H1 (cell line): ENCODE measurements at regions not wholly inside any gene's neighbourhood (a gene's known extent, or its start where the extent isn't known, plus 50 kb on each side); places are given as distances from the start of the nearest gene placed in this dataset.

Experiments
- CTCF ChIA-PET: fragments of 300-600 bp; sonication (Branson Sonifier 250); formaldehyde crosslinking; loops from one replicate; lab custom pipeline; 2021; ENCODE audit not compliant: partially characterized antibody; lab: Charles Lee
- POLR2A ChIA-PET: fragments of 300-600 bp; sonication (Branson Sonifier 250); formaldehyde crosslinking; loops from one replicate; lab custom pipeline; 2021; ENCODE audit warnings: inconsistent platforms; ENCODE audit not compliant: partially characterized antibody; lab: Charles Lee
- DNase-seq, 2 experiments: peaks; one replicate each; pipeline versions ENCODE4 v3.0.0 to v3.0.0-alpha.2; 2010 to 2022; ENCODE audit warnings: low spot score in 2 of 2, low read depth in 1 of 2, mixed read lengths in 1 of 2
- FAIRE-seq: peaks from 2 replicates; lab custom pipeline; 2011; peaks lifted over from hg19 to GRCh38; lab: Jason Lieb, UNC
- H2AFZ ChIP-seq: 2 replicates; pipeline ENCODE4 v1.8.1; 2012; ENCODE audit warnings: low read length, inconsistent platforms
- H2AK5ac ChIP-seq: 2 replicates; pipeline ENCODE4 v1.6.1; 2013; ENCODE audit warnings: low read depth, low read length
- H2BK120ac ChIP-seq: replicated peaks from 2 replicates; pipeline ENCODE3; 2013; ENCODE audit warnings: low read depth, low read length, inconsistent platforms
- H2BK12ac ChIP-seq: 2 replicates; pipeline ENCODE4 v1.6.1; 2013; ENCODE audit warnings: low read depth, low read length
- H2BK15ac ChIP-seq: 2 replicates; pipeline ENCODE4 v1.6.1; 2013; ENCODE audit warnings: low read length
- H2BK20ac ChIP-seq: 2 replicates; pipeline ENCODE4 v1.6.1; 2013; ENCODE audit warnings: low read length
- H2BK5ac ChIP-seq: 2 replicates; pipeline ENCODE4 v1.6.1; 2013; ENCODE audit warnings: low read depth, low read length
- H3K14ac ChIP-seq: 2 replicates; pipeline ENCODE4 v1.6.1; 2013; ENCODE audit warnings: inconsistent platforms; ENCODE audit not compliant: insufficient read length
- H3K18ac ChIP-seq: 2 replicates; pipeline ENCODE4 v1.6.1; 2013; ENCODE audit warnings: low read length; ENCODE audit errors: extremely low read depth
- H3K23ac ChIP-seq: 2 replicates; pipeline ENCODE4 v1.6.1; 2013; ENCODE audit warnings: inconsistent platforms; ENCODE audit not compliant: insufficient read length
- H3K23me2 ChIP-seq: 2 replicates; pipeline ENCODE4 v1.6.1; 2013; ENCODE audit warnings: low read depth, low read length
- H3K27ac ChIP-seq: 2 replicates; pipeline ENCODE4 v1.6.1; 2011; ENCODE audit warnings: low read depth, low read length, inconsistent platforms
- H3K27me3 ChIP-seq, 4 experiments: replicated peaks in 1 of 4; 1 replicate in 1 of 4; 2 replicates in 3 of 4; pipeline versions ENCODE4 v1.6.1 to v1.8.1; 2011 to 2013; ENCODE audit warnings: low read length in 3 of 4, mild to moderate bottlenecking in 3 of 4, inconsistent platforms in 2 of 4, mixed read lengths in 2 of 4, moderate library complexity in 1 of 4; ENCODE audit not compliant: control insufficient read depth in 3 of 4, insufficient read depth in 3 of 4; ENCODE audit errors: extremely low read depth in 1 of 4
- H3K36me3 ChIP-seq, 4 experiments: 2 replicates each; pipeline versions ENCODE4 v1.6.1 to v1.8.1; 2011 to 2013; ENCODE audit warnings: mild to moderate bottlenecking in 4 of 4, low read length in 3 of 4, moderate library complexity in 2 of 4, control low read depth in 1 of 4, inconsistent platforms in 1 of 4; ENCODE audit not compliant: insufficient read depth in 4 of 4, control insufficient read depth in 2 of 4
- H3K4ac ChIP-seq: replicated peaks from 2 replicates; pipeline ENCODE3; 2013; ENCODE audit warnings: low read length, low read depth, mixed read lengths, inconsistent platforms; ENCODE audit not compliant: insufficient read length
- H3K4me1 ChIP-seq, 4 experiments: replicated peaks in 1 of 4; 1 replicate in 1 of 4; 2 replicates in 3 of 4; pipeline versions ENCODE4 v1.6.1 to v1.8.1; 2011 to 2013; ENCODE audit warnings: low read length in 3 of 4, inconsistent platforms in 2 of 4, mixed read lengths in 1 of 4; ENCODE audit not compliant: insufficient read depth in 4 of 4, control insufficient read depth in 3 of 4
- H3K4me2 ChIP-seq, 2 experiments: 2 replicates each; pipeline versions ENCODE4 v1.6.1 to v1.8.1; 2011 to 2013; ENCODE audit warnings: low read depth in 2 of 2, low read length in 2 of 2, control low read depth in 1 of 2, inconsistent platforms in 1 of 2, mild to moderate bottlenecking in 1 of 2; ENCODE audit not compliant: insufficient read depth in 1 of 2
- H3K4me3 ChIP-seq, 4 experiments: fragments of 200-600, 300-600 bp in 1 of 4; sonication (generic), shearing (Covaris generic), sonication (Bioruptor Twin) in 1 of 4; 2 replicates each; pipeline versions ENCODE4 v1.5.1 to v1.8.1; 2011 to 2016; ENCODE audit warnings: low read length in 4 of 4, low read depth in 3 of 4, control low read depth in 2 of 4, inconsistent platforms in 2 of 4, mild to moderate bottlenecking in 2 of 4, mixed read lengths in 1 of 4, moderate library complexity in 1 of 4; ENCODE audit not compliant: insufficient read depth in 2 of 4; ENCODE audit errors: extremely low read depth in 1 of 4
- H3K56ac ChIP-seq: replicated peaks from 2 replicates; pipeline ENCODE3; 2013; ENCODE audit warnings: low read depth, mild to moderate bottlenecking, mixed read lengths, low read length, inconsistent platforms; ENCODE audit not compliant: insufficient read length
- H3K79me1 ChIP-seq: 2 replicates; pipeline ENCODE4 v1.6.1; 2013; ENCODE audit warnings: low read depth, low read length, control low read depth
- H3K79me2 ChIP-seq, 2 experiments: 2 replicates each; pipeline versions ENCODE4 v1.6.1 to v1.8.1; 2012 to 2013; ENCODE audit warnings: low read length in 2 of 2, mild to moderate bottlenecking in 2 of 2, inconsistent platforms in 1 of 2; ENCODE audit not compliant: insufficient read depth in 2 of 2, control insufficient read depth in 1 of 2
- H3K9ac ChIP-seq, 4 experiments: replicated peaks in 1 of 4; 1 replicate in 1 of 4; 2 replicates in 3 of 4; pipeline versions ENCODE4 v1.6.1 to v1.8.1; 2011 to 2013; ENCODE audit warnings: low read depth in 3 of 4, low read length in 3 of 4, control low read depth in 2 of 4, mild to moderate bottlenecking in 2 of 4, moderate library complexity in 2 of 4, inconsistent platforms in 1 of 4; ENCODE audit errors: extremely low read depth in 1 of 4
- H3K9me3 ChIP-seq, 2 experiments: 2 replicates each; pipeline versions ENCODE4 v1.6.1 to v1.8.1; 2012 to 2013; ENCODE audit warnings: mild to moderate bottlenecking in 2 of 2, moderate library complexity in 2 of 2, control low read depth in 1 of 2, inconsistent platforms in 1 of 2, low read depth in 1 of 2, low read length in 1 of 2, mixed read lengths in 1 of 2; ENCODE audit not compliant: insufficient read depth in 2 of 2
- H4K20me1 ChIP-seq, 2 experiments: replicated peaks in 1 of 2; 2 replicates each; pipeline versions ENCODE3 to v1.8.1; 2011 to 2013; ENCODE audit warnings: inconsistent platforms in 2 of 2, low read length in 2 of 2, mild to moderate bottlenecking in 1 of 2; ENCODE audit not compliant: insufficient read depth in 2 of 2, control insufficient read depth in 1 of 2
- H4K5ac ChIP-seq: 2 replicates; pipeline ENCODE4 v1.6.1; 2013; ENCODE audit warnings: low read length, low read depth, mixed read lengths, inconsistent platforms; ENCODE audit not compliant: insufficient read length
- H4K8ac ChIP-seq: 2 replicates; pipeline ENCODE4 v1.8.0; 2013; ENCODE audit warnings: mild to moderate bottlenecking, moderate library complexity, low read length, inconsistent platforms; ENCODE audit not compliant: insufficient read depth; ENCODE audit errors: extremely low read depth
- H4K91ac ChIP-seq: replicated peaks from 2 replicates; pipeline ENCODE3; 2013; ENCODE audit warnings: low read length, mixed read lengths, inconsistent platforms; ENCODE audit not compliant: insufficient read length
- POLR2A ChIP-seq, 2 experiments: IDR thresholded peaks; 1 replicate in 1 of 2; 2 replicates in 1 of 2; pipeline ENCODE4 v1.6.1; 2011; ENCODE audit warnings: low read depth in 2 of 2, low read length in 2 of 2, mild to moderate bottlenecking in 2 of 2; ENCODE audit errors: control extremely low read depth in 1 of 2
- RAD21 ChIP-seq, 2 experiments: IDR thresholded peaks in 1 of 2; conservative IDR thresholded peaks in 1 of 2; 2 replicates each; pipeline ENCODE4 v1.6.1; 2011; ENCODE audit warnings: low read depth in 2 of 2, low read length in 2 of 2, improper control_type of control experiment in 1 of 2, inconsistent platforms in 1 of 2, mild to moderate bottlenecking in 1 of 2, moderate library complexity in 1 of 2
- WGBS, 2 experiments: shearing (Covaris generic) in 1 of 2; methylation state at CpG; one replicate each; pipeline versions ENCODE4 v1.1.6 to v1.1.7; 2013 to 2015; ENCODE audit warnings: low lambda C conversion rate in 2 of 2, mixed read lengths in 2 of 2, inconsistent platforms in 1 of 2, low coverage in 1 of 2, missing lambda C conversion rate in 1 of 2; ENCODE audit not compliant: insufficient replicate concordance in 2 of 2, insufficient coverage in 1 of 2, insufficient read length in 1 of 2; ENCODE audit errors: extremely low coverage in 1 of 2, missing lambda C conversion rate in 1 of 2; 5-methylcytosine and 5-hydroxymethylcytosine counted together
- TF ChIP-seq, protein P1 (sequence below), 3 experiments: IDR thresholded peaks; 1 replicate in 2 of 3; 2 replicates in 1 of 3; pipeline versions ENCODE4 v1.5.1 to v1.6.1; 2011; ENCODE audit warnings: low read length in 3 of 3, mild to moderate bottlenecking in 3 of 3, inconsistent platforms in 2 of 3, low read depth in 1 of 3, moderate library complexity in 1 of 3; ENCODE audit not compliant: insufficient read depth in 1 of 3; ENCODE audit errors: control extremely low read depth in 1 of 3

DNA sequence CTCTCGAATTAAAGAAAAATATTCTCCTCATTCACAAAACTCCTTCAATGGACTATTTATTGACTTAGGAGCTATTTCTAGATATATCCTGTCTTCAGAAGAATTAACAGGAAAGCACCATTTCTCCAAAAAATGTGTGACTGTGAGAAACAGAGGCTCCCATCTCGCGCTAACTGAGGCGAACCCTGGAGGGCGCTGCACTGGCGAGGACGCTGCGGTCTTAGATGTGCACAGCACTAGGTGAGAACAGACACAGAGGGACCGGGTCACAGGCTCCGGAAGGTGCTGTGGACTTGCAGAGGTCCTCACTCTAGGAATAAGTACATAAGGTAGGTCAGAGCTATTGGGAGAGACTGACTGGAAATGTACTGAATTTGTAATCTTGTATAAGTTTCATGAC lies 229.7 kb upstream of the SLC35G4 start:
- Histone ChIP-seq H3K23ac (no peak overlapping the region), H3K14ac (no peak overlapping the region), H3K4ac (no peak overlapping the region), H3K56ac (no peak overlapping the region), H3K9me3 (no peaks in the 10 kb centered on the region), H4K20me1 (no peaks in the 10 kb centered on the region), H4K5ac (no peak overlapping the region), H2BK120ac (no peak overlapping the region), H2BK5ac (no peak overlapping the region), H3K4me2 (no peak overlapping the region)
- CTCF ChIA-PET: interaction anchor here (0.6 to 3.1 kb wide), 13 partner anchors 8 to 173 kb away, joined by 3 to 11 read pairs (median 3); no protein-coding TSS in a partner anchor
- TF ChIP-seq, protein P1, sequence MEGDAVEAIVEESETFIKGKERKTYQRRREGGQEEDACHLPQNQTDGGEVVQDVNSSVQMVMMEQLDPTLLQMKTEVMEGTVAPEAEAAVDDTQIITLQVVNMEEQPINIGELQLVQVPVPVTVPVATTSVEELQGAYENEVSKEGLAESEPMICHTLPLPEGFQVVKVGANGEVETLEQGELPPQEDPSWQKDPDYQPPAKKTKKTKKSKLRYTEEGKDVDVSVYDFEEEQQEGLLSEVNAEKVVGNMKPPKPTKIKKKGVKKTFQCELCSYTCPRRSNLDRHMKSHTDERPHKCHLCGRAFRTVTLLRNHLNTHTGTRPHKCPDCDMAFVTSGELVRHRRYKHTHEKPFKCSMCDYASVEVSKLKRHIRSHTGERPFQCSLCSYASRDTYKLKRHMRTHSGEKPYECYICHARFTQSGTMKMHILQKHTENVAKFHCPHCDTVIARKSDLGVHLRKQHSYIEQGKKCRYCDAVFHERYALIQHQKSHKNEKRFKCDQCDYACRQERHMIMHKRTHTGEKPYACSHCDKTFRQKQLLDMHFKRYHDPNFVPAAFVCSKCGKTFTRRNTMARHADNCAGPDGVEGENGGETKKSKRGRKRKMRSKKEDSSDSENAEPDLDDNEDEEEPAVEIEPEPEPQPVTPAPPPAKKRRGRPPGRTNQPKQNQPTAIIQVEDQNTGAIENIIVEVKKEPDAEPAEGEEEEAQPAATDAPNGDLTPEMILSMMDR (IDR thresholded peaks at IDR 0.05; ENCODE audit: control extremely low read depth in 1 of 3, insufficient read depth in 1 of 3, low read depth in 1 of 3, low read length in 3 of 3): peak in 2 of 3 experiments; percentile 27 to 55; a peak in 2 of 4 replicates
- TF ChIP-seq RAD21 (IDR thresholded peaks at IDR 0.05 in 1 of 2, conservative IDR thresholded peaks at IDR 0.05 in 1 of 2; ENCODE audit: low read depth in 2 of 2, low read length in 2 of 2): 0 out of 4 replicates have a peak, but pooled peaks have one; percentile 15 to 22
- TF ChIP-seq POLR2A (IDR thresholded peaks at IDR 0.05; ENCODE audit: control extremely low read depth in 1 of 2, low read depth in 2 of 2, low read length in 2 of 2): no peak
- TF ChIP-seq, all 59 proteins: peak for 2
- Histone ChIP-seq H3K36me3 (no peaks in the 10 kb centered on the region), H2BK20ac (no peak overlapping the region), H2BK12ac (no peak overlapping the region), H3K27me3 (no peaks in the 10 kb centered on the region), H3K4me1 (no peaks in the 10 kb centered on the region), H3K9ac (no peak overlapping the region), H3K79me2 (no peaks in the 10 kb centered on the region), H3K23me2 (no peaks in the 10 kb centered on the region), H3K18ac (no peak overlapping the region), H3K27ac (no peak overlapping the region), H4K8ac (no peak overlapping the region), H3K4me3 (no peak overlapping the region), H3K79me1 (no peaks in the 10 kb centered on the region), H2AFZ (no peak overlapping the region), H2AK5ac (no peak overlapping the region), H4K91ac (no peak overlapping the region), H2BK15ac (no peak overlapping the region)
- WGBS, 2 experiments: 95% methylated on average over 10 of the region's 10 CpGs; no CpG with 5 or more reads in 1 of the 2 experiments
- DNase-seq: no peak
- POLR2A ChIA-PET: no interaction called here
- FAIRE-seq: no peak
